ENCODE measurements at regions not wholly inside any gene's neighbourhood (a gene's known extent, or its start where the extent isn't known, plus 50 kb on each side); places are given as distances from the start of the nearest gene placed in this dataset.
"Not testable (repeated sequence)": the region's sequence is repeated elsewhere in the genome, so short reads cannot be mapped to it uniquely, and the experiment has no call there.

DNA sequence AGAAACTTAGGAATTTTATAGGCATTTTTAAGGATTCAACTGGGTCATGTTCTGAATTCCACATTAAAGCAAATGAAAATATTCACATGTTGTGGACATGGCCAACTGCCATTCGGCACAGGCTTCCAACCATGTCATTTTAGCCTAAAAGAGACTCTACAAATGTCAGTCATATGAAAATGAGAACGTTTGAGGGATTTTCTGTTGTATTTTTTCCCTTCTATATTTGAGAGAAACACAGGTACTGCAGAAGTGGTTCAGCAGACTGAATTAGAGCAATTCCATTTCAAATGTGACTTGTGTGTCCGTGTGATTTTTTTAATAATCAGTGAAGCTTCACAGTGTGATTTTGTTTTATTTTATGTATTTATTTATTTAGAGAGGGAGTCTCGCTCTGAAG, 124.3 kb downstream of the TP53TG3F start:
- H3K4me3 ChIP-seq; DNase-seq; H3K27me3 ChIP-seq; intact Hi-C loops (cut with DNase I); H3K9me3 ChIP-seq; H3K27ac ChIP-seq; H3K4me1 ChIP-seq (ENCODE audit: insufficient read depth); H3K36me3 ChIP-seq: not testable (repeated sequence)
- no CpG with 5 or more reads among the region's 4 CpGs for WGBS, 3 donors

DNA sequence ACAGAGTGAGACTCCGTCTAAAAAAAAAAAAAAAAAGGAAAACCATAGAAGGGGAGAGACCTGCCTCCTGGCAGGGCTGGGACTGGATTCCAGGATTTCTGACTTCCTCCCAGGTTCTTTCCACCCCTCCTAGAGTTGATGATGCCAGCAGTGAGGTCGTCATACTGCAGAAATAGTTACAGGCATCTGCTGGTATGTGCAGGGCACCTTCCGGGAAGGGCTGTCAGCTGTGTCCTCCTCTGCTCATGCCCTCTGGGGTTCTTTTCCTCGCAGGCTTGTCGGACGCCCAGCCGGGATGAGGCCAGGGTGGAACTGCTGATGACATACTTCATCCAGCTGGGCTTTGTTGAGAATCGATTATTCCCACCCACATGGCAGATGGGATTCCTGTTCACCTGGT, 129.2 kb downstream of the TP53TG3F start:
- H3K36me3 ChIP-seq; H3K27ac ChIP-seq; H3K4me3 ChIP-seq; H3K9me3 ChIP-seq; DNase-seq; H3K27me3 ChIP-seq; H3K4me1 ChIP-seq (ENCODE audit: insufficient read depth); intact Hi-C loops (cut with DNase I): not testable (repeated sequence)
- no CpG with 5 or more reads among the region's 8 CpGs for WGBS, 3 donors

DNA sequence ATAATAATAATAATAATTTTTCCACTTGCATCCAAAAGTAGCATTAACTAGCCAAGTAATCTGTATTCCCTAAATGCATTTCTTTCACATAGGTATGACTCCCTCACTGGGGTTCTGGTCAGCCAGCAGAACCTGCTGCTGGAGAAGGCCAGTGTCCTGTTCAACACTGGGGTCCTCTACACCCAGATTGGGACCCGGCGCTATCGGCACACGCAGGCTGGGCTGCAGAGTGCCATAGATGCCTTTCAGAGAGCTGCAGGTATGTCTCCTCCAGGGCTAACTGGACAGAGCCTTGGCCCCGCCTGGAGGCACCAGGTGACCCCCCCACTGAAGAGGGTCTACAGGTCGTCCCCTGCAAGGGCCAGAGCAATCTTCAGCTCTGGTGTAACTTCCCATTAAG, 133.9 kb downstream of the TP53TG3F start:
- H3K27me3 ChIP-seq; H3K27ac ChIP-seq; H3K4me1 ChIP-seq (ENCODE audit: insufficient read depth); H3K36me3 ChIP-seq; H3K9me3 ChIP-seq; intact Hi-C loops (cut with DNase I); H3K4me3 ChIP-seq: not testable (repeated sequence)
- DNase-seq, result peak in 1 of 5 donors; percentile 12
- WGBS, 3 donors, result 94% methylated on average over 4 of the region's 6 CpGs; no CpG with 5 or more reads in 2 of the 3 donors

GRCh38 chr16:33595074-33595473, 135.7 kb downstream of the TP53TG3F start:
- H3K9me3 ChIP-seq; H3K4me1 ChIP-seq (ENCODE audit: insufficient read depth); H3K27me3 ChIP-seq; DNase-seq; H3K36me3 ChIP-seq; intact Hi-C loops (cut with DNase I); H3K27ac ChIP-seq; H3K4me3 ChIP-seq: not testable (repeated sequence)
- WGBS, 3 donors, result no CpG with 5 or more reads among the region's 7 CpGs

GRCh38 chr16:33601029-33601428, 141.6 kb downstream of the TP53TG3F start:
- H3K4me3 ChIP-seq; intact Hi-C loops (cut with DNase I); H3K9me3 ChIP-seq; H3K27me3 ChIP-seq; DNase-seq; H3K36me3 ChIP-seq; H3K27ac ChIP-seq; H3K4me1 ChIP-seq (ENCODE audit: insufficient read depth): not testable (repeated sequence)
- no CpG with 5 or more reads among the region's 4 CpGs for WGBS, 3 donors

GRCh38 chr16:33623535-33624077, 164.2 kb downstream of the TP53TG3F start:
- H3K27ac ChIP-seq; DNase-seq; H3K4me1 ChIP-seq (ENCODE audit: insufficient read depth); H3K36me3 ChIP-seq; H3K27me3 ChIP-seq; H3K4me3 ChIP-seq; intact Hi-C loops (cut with DNase I); H3K9me3 ChIP-seq: not testable (repeated sequence)
- WGBS, 3 donors, result 27 to 44% (median 38%) methylated on average over 2 to 4 of the region's 4 CpGs

- H3K27me3 ChIP-seq; H3K9me3 ChIP-seq; H3K4me1 ChIP-seq (ENCODE audit: insufficient read depth); DNase-seq; H3K27ac ChIP-seq; H3K4me3 ChIP-seq; intact Hi-C loops (cut with DNase I); H3K36me3 ChIP-seq: not testable (repeated sequence)
- WGBS, 3 donors, result 57 to 73% (median 63%) methylated on average over 6 of the region's 6 CpGs
These were observed 169.5 kb downstream of the TP53TG3F start for GRCh38 chr16:33628895-33629294.

DNA sequence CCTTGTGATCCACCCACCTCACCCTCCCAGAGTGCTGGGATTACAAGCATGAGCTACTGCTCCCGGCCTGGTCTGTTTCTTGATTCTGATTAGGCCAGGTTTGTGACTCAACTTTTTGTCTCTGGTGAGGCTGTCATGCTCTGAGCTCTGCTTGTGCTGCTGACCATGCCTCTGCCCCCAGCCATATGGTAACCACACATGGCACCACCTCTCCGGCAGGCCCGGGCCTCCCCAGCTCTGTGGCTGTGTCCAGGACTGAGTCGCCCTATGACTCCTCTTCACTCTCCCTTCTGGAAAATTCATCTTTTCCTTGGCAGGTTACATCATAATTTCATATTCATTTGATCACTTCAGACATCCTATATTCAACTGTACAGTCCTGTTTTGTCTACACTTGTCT, 172.3 kb downstream of the TP53TG3F start:
- WGBS, 3 donors, result 66 to 82% (median 78%) methylated on average over 4 of the region's 4 CpGs
- intact Hi-C loops (cut with DNase I); H3K27ac ChIP-seq: not testable (repeated sequence)

DNA sequence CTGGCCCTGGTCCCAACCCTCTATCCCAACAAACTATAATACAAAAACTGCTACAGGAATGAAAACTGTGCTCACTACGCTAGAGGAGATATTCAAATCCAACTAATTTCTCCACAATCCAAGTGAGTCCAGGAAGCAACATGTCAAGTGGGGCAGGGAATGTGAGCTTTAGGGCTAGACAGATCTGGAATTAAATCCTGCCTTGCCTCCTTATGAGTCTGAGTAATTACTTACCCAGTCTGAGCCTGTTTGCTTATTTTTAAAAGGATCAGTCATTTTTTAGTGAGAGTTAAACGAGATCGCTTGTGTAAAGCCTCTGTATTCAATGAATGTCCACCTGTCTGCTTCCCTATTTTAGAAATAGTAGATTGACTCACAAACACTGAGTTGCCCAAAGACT, 174.6 kb downstream of the TP53TG3F start:
- H3K36me3 ChIP-seq; H3K9me3 ChIP-seq; H3K4me3 ChIP-seq; H3K27me3 ChIP-seq; H3K27ac ChIP-seq; DNase-seq; H3K4me1 ChIP-seq (ENCODE audit: insufficient read depth); intact Hi-C loops (cut with DNase I): not testable (repeated sequence)
- WGBS, 3 donors, result 75 to 88% (median 85%) methylated on average over 2 to 3 of the region's 3 CpGs

More for the DNA sequence above, 172.3 kb downstream of the TP53TG3F start:
- not testable (repeated sequence) for H3K27me3 ChIP-seq; DNase-seq; H3K9me3 ChIP-seq; H3K4me1 ChIP-seq (ENCODE audit: insufficient read depth); H3K4me3 ChIP-seq; H3K36me3 ChIP-seq

DNA sequence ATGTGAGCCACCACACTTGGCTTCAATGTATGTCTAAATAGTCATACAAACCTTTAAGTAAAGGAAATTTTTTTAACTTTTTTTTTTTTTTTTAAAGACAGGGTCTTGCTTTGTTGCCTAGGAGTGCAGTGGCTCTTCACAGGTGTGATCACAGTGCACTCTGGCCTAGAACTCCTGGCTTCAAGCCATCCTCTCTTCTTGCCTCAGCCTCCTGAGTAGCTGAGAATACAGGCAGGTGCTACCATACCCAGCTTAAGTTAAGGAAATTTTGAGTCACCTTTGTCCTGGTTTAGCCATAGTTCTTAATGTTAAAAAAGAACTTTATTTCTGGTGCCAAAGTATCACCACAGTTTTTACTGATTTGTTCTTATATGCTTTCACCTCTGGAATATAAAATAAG, 177.3 kb downstream of the TP53TG3F start:
- intact Hi-C loops (cut with DNase I); H3K9me3 ChIP-seq; H3K36me3 ChIP-seq; H3K27ac ChIP-seq; H3K4me3 ChIP-seq; DNase-seq; H3K4me1 ChIP-seq (ENCODE audit: insufficient read depth); H3K27me3 ChIP-seq: not testable (repeated sequence)

DNA sequence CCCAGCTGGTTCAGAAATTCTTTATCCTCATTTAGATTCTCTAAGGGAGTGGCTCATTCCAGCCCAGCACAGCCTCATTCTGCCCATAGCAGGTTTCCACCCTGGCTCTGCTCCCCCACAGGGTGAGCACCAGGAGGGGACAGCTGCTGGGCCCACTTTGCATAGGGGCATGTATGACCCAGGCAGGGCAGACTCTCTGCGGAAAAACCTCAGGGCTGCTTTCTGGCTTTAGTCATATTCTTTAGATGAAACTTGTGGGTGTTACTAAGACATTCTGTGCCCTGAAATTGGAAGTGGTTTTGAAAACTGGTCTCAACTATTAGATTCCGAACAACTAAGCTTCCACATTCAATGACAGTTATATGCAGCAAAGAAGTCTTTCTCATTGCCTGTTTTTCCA, 183.9 kb downstream of the TP53TG3F start:
- H3K27ac ChIP-seq; H3K4me1 ChIP-seq (ENCODE audit: insufficient read depth); H3K27me3 ChIP-seq; intact Hi-C loops (cut with DNase I); H3K4me3 ChIP-seq; H3K9me3 ChIP-seq; H3K36me3 ChIP-seq; DNase-seq: not testable (repeated sequence)
- 79 to 90% (median 88%) methylated on average over 2 of the region's 2 CpGs for WGBS, 3 donors

- H3K9me3 ChIP-seq; H3K36me3 ChIP-seq; H3K4me3 ChIP-seq; intact Hi-C loops (cut with DNase I); DNase-seq; H3K27me3 ChIP-seq; H3K4me1 ChIP-seq (ENCODE audit: insufficient read depth); H3K27ac ChIP-seq: not testable (repeated sequence)
- 46 to 50% (median 47%) methylated on average over 5 of the region's 5 CpGs for WGBS, 3 donors
These were observed 184.4 kb downstream of the TP53TG3F start for GRCh38 chr16:33643698-33644381.
